ENCODE measurements at regions not wholly inside any gene's neighbourhood (a gene's known extent, or its start where the extent isn't known, plus 50 kb on each side); places are given as distances from the start of the nearest gene placed in this dataset.

DNA sequence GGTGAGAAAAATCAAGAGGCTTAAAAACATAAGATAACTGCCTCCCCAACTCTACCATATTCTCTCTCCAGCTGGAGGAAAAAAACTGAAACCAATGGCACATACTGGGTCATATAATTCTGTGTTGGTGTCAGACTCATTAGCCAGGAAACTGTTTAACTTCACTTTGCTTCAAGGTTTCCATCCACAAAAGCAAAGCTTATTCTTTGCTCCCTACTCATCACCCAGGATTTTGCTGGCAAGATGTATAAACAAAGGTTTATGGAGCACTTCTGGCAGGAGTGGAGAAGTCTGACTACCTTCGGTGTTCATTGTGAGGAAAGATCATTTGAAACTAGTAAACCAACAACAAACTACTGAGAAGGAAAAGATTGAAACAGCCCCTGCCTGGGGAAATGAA, 197.5 kb upstream of the SERP2 start:
- TF ChIP-seq, protein P1, sequence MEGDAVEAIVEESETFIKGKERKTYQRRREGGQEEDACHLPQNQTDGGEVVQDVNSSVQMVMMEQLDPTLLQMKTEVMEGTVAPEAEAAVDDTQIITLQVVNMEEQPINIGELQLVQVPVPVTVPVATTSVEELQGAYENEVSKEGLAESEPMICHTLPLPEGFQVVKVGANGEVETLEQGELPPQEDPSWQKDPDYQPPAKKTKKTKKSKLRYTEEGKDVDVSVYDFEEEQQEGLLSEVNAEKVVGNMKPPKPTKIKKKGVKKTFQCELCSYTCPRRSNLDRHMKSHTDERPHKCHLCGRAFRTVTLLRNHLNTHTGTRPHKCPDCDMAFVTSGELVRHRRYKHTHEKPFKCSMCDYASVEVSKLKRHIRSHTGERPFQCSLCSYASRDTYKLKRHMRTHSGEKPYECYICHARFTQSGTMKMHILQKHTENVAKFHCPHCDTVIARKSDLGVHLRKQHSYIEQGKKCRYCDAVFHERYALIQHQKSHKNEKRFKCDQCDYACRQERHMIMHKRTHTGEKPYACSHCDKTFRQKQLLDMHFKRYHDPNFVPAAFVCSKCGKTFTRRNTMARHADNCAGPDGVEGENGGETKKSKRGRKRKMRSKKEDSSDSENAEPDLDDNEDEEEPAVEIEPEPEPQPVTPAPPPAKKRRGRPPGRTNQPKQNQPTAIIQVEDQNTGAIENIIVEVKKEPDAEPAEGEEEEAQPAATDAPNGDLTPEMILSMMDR (IDR thresholded peaks at IDR 0.05; ENCODE audit: insufficient read depth, low read length, poor library complexity, severe bottlenecking): no peak
- H3K4me3 ChIP-seq (replicated peaks; ENCODE audit: low read depth, low read length): no peak overlapping the region
- no peak for DNase-seq (ENCODE audit: extremely low read depth, insufficient read length)
- H3K27me3 ChIP-seq (replicated peaks; ENCODE audit: control insufficient read depth, insufficient read depth, low read length): no peaks in the 10 kb centered on the region
- no peaks in the 10 kb centered on the region for H3K36me3 ChIP-seq (ENCODE audit: control insufficient read depth, insufficient read depth, low read length)

DNA sequence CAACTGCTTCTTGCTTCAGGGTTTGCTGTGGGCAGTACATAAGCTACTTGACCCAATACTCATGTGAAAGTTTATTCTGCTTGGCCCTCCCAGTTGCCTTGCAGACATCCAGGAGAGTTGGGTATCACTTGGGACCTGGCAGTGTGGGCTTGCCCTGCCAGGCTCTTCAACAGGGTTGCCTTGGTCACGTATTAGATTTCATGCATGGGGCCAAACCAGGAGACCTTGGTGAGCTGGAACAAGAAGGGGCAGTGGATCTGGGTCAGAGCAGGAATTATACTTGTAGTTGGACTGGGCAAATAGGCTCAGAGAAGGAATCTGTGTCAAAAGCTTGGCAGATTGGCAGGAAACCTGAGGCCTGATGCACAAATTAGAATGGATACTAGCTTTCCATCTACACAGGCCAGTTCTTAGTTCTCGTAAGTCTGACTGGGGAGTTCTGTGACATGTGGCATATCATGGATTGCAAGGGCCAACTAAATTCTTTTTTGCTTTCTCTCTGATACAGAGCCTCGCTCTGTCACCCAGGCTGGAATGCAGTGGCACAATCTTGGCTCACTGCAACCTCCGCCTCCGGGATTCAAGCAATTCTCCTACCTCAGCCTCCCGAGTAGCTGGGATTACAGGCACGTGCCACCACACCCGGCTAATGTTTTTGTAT, 192.6 kb upstream of the SERP2 start:
- no peak for DNase-seq (ENCODE audit: extremely low read depth, insufficient read length)
- TF ChIP-seq, protein P1 (IDR thresholded peaks at IDR 0.05; ENCODE audit: insufficient read depth, low read length, poor library complexity, severe bottlenecking): no peak
- Histone ChIP-seq H3K27me3 (replicated peaks; ENCODE audit: control insufficient read depth, insufficient read depth, low read length) (no peaks in the 10 kb centered on the region), H3K36me3 (ENCODE audit: control insufficient read depth, insufficient read depth, low read length) (no peaks in the 10 kb centered on the region), H3K4me3 (replicated peaks; ENCODE audit: low read depth, low read length) (no peak overlapping the region)

DNA sequence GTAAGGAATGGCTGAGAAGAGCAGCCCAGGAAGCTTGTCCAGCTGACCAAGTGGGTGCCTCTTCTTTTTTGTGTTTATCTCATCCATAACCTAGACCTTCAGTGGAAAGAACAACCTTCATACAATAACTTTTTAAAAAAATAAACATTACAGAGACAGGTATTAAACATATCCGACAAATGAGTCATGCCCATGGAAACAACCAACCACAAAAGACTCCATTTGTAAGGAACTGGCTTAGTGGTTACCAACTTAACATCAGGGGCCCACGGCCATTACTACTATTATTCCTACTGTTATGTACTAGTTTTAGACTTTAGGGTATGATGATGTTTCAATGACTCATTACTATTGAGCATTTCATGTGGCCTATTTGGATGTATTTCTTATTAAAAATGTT, 191.7 kb upstream of the SERP2 start:
- Histone ChIP-seq H3K36me3 (ENCODE audit: control insufficient read depth, insufficient read depth, low read length) (no peaks in the 10 kb centered on the region), H3K27me3 (replicated peaks; ENCODE audit: control insufficient read depth, insufficient read depth, low read length) (no peaks in the 10 kb centered on the region), H3K4me3 (replicated peaks; ENCODE audit: low read depth, low read length) (no peak overlapping the region)
- DNase-seq (ENCODE audit: extremely low read depth, insufficient read length): no peak
- TF ChIP-seq, protein P1 (IDR thresholded peaks at IDR 0.05; ENCODE audit: insufficient read depth, low read length, poor library complexity, severe bottlenecking): no peak

DNA sequence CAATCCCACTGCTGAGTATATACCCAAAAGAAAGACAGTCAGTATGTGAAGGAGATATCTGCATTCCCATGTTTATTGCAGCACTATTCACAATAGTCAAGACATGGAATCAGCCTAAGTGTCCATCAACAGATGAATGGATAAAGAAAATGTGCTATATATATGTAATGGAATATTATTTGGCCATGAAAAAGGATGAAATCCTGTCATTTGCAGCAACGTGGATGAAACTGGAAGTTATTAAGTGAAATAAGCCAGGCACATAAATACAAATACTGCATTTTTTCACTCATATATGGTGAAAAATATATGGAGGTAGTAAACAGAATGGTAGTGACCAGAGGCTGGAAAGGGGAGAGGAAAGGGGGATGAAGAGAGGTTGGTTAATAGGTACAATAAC, 188.9 kb upstream of the SERP2 start:
- H3K27me3 ChIP-seq (replicated peaks; ENCODE audit: control insufficient read depth, insufficient read depth, low read length): peaks cover 1% of the 10 kb centered on the region
- DNase-seq (ENCODE audit: extremely low read depth, insufficient read length): no peak
- TF ChIP-seq, protein P1 (IDR thresholded peaks at IDR 0.05; ENCODE audit: insufficient read depth, low read length, poor library complexity, severe bottlenecking): no peak
- no peak overlapping the region for H3K4me3 ChIP-seq (replicated peaks; ENCODE audit: low read depth, low read length)
- H3K36me3 ChIP-seq (ENCODE audit: control insufficient read depth, insufficient read depth, low read length): no peaks in the 10 kb centered on the region

DNA sequence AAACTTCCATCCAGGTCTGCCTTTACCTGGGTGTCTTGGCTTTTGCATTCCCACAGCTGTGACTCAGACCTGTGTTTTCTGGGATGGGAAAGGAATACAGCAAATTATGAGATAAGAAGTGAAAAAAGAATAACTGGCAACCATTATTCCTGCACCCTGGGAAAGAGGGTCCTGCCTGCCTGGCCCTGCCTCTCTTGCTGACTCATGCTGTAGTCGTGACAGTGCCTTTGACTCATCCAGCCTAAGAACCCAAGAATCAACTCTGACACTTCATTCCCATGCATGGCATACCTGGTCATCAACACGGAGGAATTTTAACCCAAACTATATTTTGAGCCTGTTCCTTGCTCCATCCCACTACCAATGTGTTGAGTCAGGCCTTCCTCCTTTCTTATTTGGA, 185.4 kb upstream of the SERP2 start:
- Histone ChIP-seq H3K36me3 (ENCODE audit: control insufficient read depth, insufficient read depth, low read length) (no peaks in the 10 kb centered on the region), H3K4me3 (replicated peaks; ENCODE audit: low read depth, low read length) (no peak overlapping the region), H3K27me3 (replicated peaks; ENCODE audit: control insufficient read depth, insufficient read depth, low read length) (peaks cover 1% of the 10 kb centered on the region)
- TF ChIP-seq, protein P1 (IDR thresholded peaks at IDR 0.05; ENCODE audit: insufficient read depth, low read length, poor library complexity, severe bottlenecking): no peak
- no peak for DNase-seq (ENCODE audit: extremely low read depth, insufficient read length)

DNA sequence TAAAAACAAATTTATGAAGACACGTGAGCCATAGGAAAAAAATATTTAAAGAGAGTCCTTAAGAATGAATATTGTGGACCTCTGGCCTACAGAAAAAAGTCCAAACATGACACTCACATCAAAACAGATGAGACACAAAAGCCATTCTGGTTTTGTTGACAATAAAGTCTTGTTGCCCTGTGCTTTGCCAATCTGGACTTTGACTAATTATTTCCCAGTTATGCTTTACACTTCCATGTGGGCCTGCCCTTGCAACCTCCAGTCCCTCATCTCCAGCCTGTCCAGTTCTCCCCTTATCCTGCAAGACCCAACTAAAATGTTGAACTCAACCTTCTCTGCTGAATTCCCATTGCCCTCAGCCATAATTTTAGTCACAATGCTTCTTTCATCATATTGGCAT, 184.5 kb upstream of the SERP2 start:
- peaks cover 1% of the 10 kb centered on the region for H3K27me3 ChIP-seq (replicated peaks; ENCODE audit: control insufficient read depth, insufficient read depth, low read length)
- DNase-seq (ENCODE audit: extremely low read depth, insufficient read length): no peak
- TF ChIP-seq, protein P1 (IDR thresholded peaks at IDR 0.05; ENCODE audit: insufficient read depth, low read length, poor library complexity, severe bottlenecking): no peak
- no peaks in the 10 kb centered on the region for H3K36me3 ChIP-seq (ENCODE audit: control insufficient read depth, insufficient read depth, low read length)
- H3K4me3 ChIP-seq (replicated peaks; ENCODE audit: low read depth, low read length): no peak overlapping the region

All from GM06990 (cell line).